ENCODE measurements at regions not wholly inside any gene's neighbourhood (a gene's known extent, or its start where the extent isn't known, plus 50 kb on each side); places are given as distances from the start of the nearest gene placed in this dataset.

- no peak for FAIRE-seq
- intact Hi-C loops (cut with micrococcal nuclease; ENCODE audit: unreplicated experiment) = no loop called here
- no peak overlapping the region for H3K27ac ChIP-seq (ENCODE audit: extremely low read length, insufficient read depth, low read length)
- TF ChIP-seq ZSCAN31 (CRISPR knock-in tag; IDR thresholded peaks at IDR 0.05; ENCODE audit: low read depth) (no peak), ATF7-NPFF (CRISPR knock-in tag; IDR thresholded peaks at IDR 0.05; ENCODE audit: low read depth) (no peak), TCF7L2 (IDR thresholded peaks at IDR 0.05; ENCODE audit: low read depth, low read length) (no peak), ARID3A (IDR thresholded peaks at IDR 0.05; ENCODE audit: low read depth, low read length) (no peak), CHCHD3 (CRISPR knock-in tag; IDR thresholded peaks at IDR 0.05) (no peak)
- TF ChIP-seq, protein P1, sequence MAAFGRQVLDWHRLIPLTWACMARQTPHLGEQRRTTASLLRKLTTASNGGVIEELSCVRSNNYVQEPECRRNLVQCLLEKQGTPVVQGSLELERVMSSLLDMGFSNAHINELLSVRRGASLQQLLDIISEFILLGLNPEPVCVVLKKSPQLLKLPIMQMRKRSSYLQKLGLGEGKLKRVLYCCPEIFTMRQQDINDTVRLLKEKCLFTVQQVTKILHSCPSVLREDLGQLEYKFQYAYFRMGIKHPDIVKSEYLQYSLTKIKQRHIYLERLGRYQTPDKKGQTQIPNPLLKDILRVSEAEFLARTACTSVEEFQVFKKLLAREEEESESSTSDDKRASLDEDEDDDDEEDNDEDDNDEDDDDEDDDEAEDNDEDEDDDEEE (CRISPR knock-in tag; IDR thresholded peaks at IDR 0.05) = no peak
- TF ChIP-seq, protein P2, sequence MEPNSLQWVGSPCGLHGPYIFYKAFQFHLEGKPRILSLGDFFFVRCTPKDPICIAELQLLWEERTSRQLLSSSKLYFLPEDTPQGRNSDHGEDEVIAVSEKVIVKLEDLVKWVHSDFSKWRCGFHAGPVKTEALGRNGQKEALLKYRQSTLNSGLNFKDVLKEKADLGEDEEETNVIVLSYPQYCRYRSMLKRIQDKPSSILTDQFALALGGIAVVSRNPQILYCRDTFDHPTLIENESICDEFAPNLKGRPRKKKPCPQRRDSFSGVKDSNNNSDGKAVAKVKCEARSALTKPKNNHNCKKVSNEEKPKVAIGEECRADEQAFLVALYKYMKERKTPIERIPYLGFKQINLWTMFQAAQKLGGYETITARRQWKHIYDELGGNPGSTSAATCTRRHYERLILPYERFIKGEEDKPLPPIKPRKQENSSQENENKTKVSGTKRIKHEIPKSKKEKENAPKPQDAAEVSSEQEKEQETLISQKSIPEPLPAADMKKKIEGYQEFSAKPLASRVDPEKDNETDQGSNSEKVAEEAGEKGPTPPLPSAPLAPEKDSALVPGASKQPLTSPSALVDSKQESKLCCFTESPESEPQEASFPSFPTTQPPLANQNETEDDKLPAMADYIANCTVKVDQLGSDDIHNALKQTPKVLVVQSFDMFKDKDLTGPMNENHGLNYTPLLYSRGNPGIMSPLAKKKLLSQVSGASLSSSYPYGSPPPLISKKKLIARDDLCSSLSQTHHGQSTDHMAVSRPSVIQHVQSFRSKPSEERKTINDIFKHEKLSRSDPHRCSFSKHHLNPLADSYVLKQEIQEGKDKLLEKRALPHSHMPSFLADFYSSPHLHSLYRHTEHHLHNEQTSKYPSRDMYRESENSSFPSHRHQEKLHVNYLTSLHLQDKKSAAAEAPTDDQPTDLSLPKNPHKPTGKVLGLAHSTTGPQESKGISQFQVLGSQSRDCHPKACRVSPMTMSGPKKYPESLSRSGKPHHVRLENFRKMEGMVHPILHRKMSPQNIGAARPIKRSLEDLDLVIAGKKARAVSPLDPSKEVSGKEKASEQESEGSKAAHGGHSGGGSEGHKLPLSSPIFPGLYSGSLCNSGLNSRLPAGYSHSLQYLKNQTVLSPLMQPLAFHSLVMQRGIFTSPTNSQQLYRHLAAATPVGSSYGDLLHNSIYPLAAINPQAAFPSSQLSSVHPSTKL (CRISPR knock-in tag; IDR thresholded peaks at IDR 0.05) = no peak
- in situ Hi-C loops (cut with HindIII; ENCODE audit: extremely low pct_ligation_motif_present, low pct_unique_long_range_greater_than_20kb) = no loop called here
- H3K36me3 ChIP-seq (replicated peaks in 1 of 2; ENCODE audit: control insufficient read depth in 1 of 2, insufficient read depth in 2 of 2, low read length in 2 of 2) = no peaks in the 10 kb centered on the region
- no peak for DNase-seq (ENCODE audit: low spot score)
- ChIA-PET POLR2A (no interaction called here), CTCF (ENCODE audit: low intra/inter-chr PET ratio, low total read pairs) (no interaction called here)
- H3K4me1 ChIP-seq (ENCODE audit: insufficient read depth, low read length) = no peaks in the 10 kb centered on the region
- H3K4me3 ChIP-seq (replicated peaks in 1 of 3; ENCODE audit: insufficient read depth in 1 of 3, low read depth in 2 of 3, low read length in 3 of 3) = no peak overlapping the region
- H3K4me2 ChIP-seq (ENCODE audit: low read depth, low read length) = no peak overlapping the region
- H2AFZ ChIP-seq (ENCODE audit: low read length) = no peak overlapping the region
- no peak overlapping the region for H3K9ac ChIP-seq (ENCODE audit: insufficient read depth, low read depth, low read length)
- H4K20me1 ChIP-seq (ENCODE audit: insufficient read depth, low read length) = no peaks in the 10 kb centered on the region
- no peak for ATAC-seq
- H3K79me2 ChIP-seq (ENCODE audit: insufficient read depth, low read length) = no peaks in the 10 kb centered on the region
- H3K27me3 ChIP-seq (ENCODE audit: control insufficient read depth in 1 of 2, insufficient read depth in 2 of 2, low read length in 2 of 2) = no peaks in the 10 kb centered on the region
- no peaks in the 10 kb centered on the region for H3K9me3 ChIP-seq (ENCODE audit: low read length)
- no TSS peak for BruUV-seq (replicated peaks)
Measured at GRCh38 chr4:182068920-182069319, 174.3 kb upstream of the TENM3 start.

Data from HepG2 (cell line).